ENCODE measurements at regions not wholly inside any gene's neighbourhood (a gene's known extent, or its start where the extent isn't known, plus 50 kb on each side); places are given as distances from the start of the nearest gene placed in this dataset.

GRCh38 chr3:117746066-117746465, 1036.5 kb downstream of the TUSC7 start:
- TF ChIP-seq, protein P1, sequence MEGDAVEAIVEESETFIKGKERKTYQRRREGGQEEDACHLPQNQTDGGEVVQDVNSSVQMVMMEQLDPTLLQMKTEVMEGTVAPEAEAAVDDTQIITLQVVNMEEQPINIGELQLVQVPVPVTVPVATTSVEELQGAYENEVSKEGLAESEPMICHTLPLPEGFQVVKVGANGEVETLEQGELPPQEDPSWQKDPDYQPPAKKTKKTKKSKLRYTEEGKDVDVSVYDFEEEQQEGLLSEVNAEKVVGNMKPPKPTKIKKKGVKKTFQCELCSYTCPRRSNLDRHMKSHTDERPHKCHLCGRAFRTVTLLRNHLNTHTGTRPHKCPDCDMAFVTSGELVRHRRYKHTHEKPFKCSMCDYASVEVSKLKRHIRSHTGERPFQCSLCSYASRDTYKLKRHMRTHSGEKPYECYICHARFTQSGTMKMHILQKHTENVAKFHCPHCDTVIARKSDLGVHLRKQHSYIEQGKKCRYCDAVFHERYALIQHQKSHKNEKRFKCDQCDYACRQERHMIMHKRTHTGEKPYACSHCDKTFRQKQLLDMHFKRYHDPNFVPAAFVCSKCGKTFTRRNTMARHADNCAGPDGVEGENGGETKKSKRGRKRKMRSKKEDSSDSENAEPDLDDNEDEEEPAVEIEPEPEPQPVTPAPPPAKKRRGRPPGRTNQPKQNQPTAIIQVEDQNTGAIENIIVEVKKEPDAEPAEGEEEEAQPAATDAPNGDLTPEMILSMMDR (IDR thresholded peaks at IDR 0.05) = no peak

DNA sequence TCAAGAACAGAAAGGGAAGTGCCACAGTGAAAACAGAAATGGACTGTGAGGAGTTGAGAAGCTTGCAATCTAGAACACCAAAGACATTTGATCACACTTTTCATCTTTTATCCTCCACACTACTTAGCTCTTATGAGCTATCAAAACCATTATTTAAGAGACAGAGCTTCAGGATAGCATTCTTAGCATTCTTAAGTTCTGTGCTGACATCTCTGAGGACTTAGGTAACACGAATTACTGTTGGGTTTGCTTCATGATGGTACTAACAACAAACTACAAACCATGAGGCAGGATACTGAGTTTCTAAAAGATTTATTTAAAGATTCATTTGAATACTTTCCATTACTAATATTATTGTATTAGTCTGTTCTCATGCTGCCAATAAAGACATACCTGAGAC, 1038.6 kb downstream of the TUSC7 start:
- TF ChIP-seq, protein P1 (IDR thresholded peaks at IDR 0.05) = no peak

DNA sequence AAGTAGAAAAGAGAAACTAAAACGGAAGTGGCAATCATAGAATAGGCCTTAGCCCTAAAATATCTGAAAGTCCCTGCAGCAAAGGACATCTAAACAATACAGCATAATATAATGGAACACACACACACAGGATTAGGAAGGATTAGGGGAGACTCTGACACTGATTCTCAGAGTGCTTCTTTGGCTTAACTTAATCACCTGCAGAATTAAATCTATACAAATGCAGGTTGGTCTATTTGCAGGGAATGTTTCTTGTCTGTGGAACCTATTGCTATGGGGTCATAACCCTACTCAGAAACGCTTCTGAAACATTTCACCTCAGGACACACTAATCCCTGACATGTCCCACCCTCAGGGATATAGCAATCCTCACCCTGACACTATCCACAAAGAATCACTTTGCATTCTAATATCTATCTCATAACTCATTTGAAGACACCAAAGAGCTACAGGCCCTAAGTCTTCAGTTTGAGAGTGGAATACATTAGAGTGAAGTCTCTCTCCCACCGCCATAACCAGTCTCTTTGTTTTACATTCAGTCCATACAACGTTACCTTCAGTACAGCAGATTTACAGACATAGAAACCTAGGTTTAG, 1041.2 kb downstream of the TUSC7 start:
- TF ChIP-seq, protein P1 (IDR thresholded peaks at IDR 0.05) = no peak

DNA sequence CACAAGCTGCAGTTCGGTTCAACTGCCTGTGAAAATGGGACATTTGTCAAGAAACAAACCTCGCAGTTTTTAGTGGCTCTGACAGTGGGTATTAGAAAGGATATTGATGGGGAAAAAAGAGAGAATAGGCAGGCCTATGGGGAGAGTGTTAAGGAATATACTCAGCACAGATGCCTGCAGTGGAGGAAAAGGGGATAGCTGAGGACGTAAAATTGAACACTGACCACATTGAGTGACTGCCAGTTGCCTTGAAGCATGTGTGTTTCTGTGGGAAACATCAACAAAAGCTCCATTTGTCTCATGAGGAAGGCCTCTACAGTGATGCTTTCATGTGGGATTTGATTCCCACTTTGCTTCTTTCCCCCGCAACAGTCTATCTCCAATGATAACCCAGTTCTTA, 1042.1 kb downstream of the TUSC7 start:
- TF ChIP-seq, protein P1 (IDR thresholded peaks at IDR 0.05) = no peak

- TF ChIP-seq, protein P1 (IDR thresholded peaks at IDR 0.05) = no peak
Measured at GRCh38 chr3:117752984-117753717, 1043.6 kb downstream of the TUSC7 start.

DNA sequence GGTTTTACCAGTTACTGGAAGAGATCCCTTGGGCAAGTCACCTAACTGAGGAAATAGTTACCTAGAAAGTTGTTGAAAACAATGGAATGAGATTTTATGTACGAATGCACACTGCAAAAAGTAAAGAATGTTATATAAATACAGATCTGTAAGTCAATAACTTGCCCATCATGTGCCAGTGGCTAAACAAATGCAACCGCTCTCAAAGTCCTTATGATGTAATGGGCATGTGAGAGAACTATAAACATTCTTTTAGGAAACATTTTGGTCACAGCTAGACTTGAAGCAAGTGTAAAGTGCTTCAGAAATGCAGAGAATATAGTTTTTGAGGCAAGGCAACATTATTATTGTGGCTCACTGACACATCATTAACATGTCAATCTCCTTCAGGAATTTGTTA, 1044.5 kb downstream of the TUSC7 start:
- TF ChIP-seq, protein P1 (IDR thresholded peaks at IDR 0.05) = no peak

DNA sequence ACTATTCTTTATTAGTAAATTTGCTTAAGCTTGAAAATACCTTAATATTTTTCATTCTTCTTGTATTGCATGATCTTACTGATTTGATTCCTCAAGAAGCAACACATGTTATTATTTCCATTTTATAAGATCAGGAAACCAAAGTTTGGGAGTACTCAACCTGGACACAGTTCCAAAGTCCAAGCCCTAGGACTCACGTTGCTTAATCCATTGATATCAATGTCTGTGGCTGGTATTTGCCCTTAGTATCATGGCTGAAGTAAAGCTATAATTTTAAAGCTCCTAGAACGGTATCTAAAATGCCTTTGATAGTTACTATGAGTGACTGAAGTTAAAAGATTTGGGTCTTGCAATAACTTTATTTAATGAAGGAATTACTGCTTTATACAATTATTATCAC, 1045.3 kb downstream of the TUSC7 start:
- TF ChIP-seq, protein P1 (IDR thresholded peaks at IDR 0.05) = no peak

Measured in LNCAP (cell line).